Astrocyte (in vitro differentiated cells and primary cell): ENCODE measurements at regions not wholly inside any gene's neighbourhood (a gene's known extent, or its start where the extent isn't known, plus 50 kb on each side); places are given as distances from the start of the nearest gene placed in this dataset.

ENCODE experiments used
- DNase-seq: peaks from one replicate; pipeline ENCODE4 v3.0.0-alpha.2; 2010; ENCODE audit warnings: low read depth
- FAIRE-seq: peaks from 2 replicates; lab custom pipeline; 2011; peaks lifted over from hg19 to GRCh38; lab: Jason Lieb, UNC
- H2AFZ ChIP-seq: 2 replicates; pipeline ENCODE4 v1.6.0; 2012; ENCODE audit warnings: low read depth, low read length, inconsistent platforms
- H3K27ac ChIP-seq: 2 replicates; pipeline ENCODE4 v1.5.1; 2011; ENCODE audit warnings: low read depth, low read length, inconsistent platforms
- H3K27me3 ChIP-seq: 2 replicates; pipeline ENCODE4 v1.6.0; 2011; ENCODE audit warnings: low read length, inconsistent platforms; ENCODE audit not compliant: insufficient read depth
- H3K36me3 ChIP-seq: 2 replicates; pipeline ENCODE4 v1.5.1; 2011; ENCODE audit warnings: low read length, inconsistent platforms; ENCODE audit not compliant: insufficient read depth
- H3K4me1 ChIP-seq: 2 replicates; pipeline ENCODE4 v1.5.1; 2011; ENCODE audit warnings: low read length, inconsistent platforms; ENCODE audit not compliant: insufficient read depth
- H3K4me2 ChIP-seq: 2 replicates; pipeline ENCODE4 v1.6.0; 2012; ENCODE audit warnings: low read length, inconsistent platforms
- H3K4me3 ChIP-seq: 2 replicates; pipeline ENCODE4 v1.5.1; 2011; ENCODE audit warnings: low read depth, mild to moderate bottlenecking, low read length, inconsistent platforms; ENCODE audit not compliant: insufficient read depth
- H3K79me2 ChIP-seq: 2 replicates; pipeline ENCODE4 v1.6.0; 2012; ENCODE audit warnings: mild to moderate bottlenecking, low read length, inconsistent platforms; ENCODE audit not compliant: insufficient read depth
- H3K9ac ChIP-seq: 2 replicates; pipeline ENCODE4 v1.6.0; 2012; ENCODE audit warnings: mild to moderate bottlenecking, low read length, inconsistent platforms
- H3K9me3 ChIP-seq: 2 replicates; pipeline ENCODE4 v1.5.1; 2012; ENCODE audit warnings: low read depth, mild to moderate bottlenecking, low read length, inconsistent platforms; ENCODE audit not compliant: insufficient read depth
- H4K20me1 ChIP-seq: 2 replicates; pipeline ENCODE4 v1.6.0; 2012; ENCODE audit warnings: low read length, inconsistent platforms; ENCODE audit not compliant: insufficient read depth
- H3K27ac Mint-ChIP-seq: one replicate; pipeline ENCODE4 v1.8.0; 2021; ENCODE audit warnings: mild to moderate bottlenecking, mixed read lengths; ENCODE audit not compliant: unreplicated experiment
- H3K27me3 Mint-ChIP-seq: one replicate; pipeline ENCODE4 v1.8.0; 2021; ENCODE audit warnings: low read depth, mixed read lengths; ENCODE audit not compliant: unreplicated experiment
- H3K36me3 Mint-ChIP-seq: one replicate; pipeline ENCODE4 v1.8.0; 2021; ENCODE audit warnings: low read depth, mixed read lengths; ENCODE audit not compliant: unreplicated experiment
- H3K4me1 Mint-ChIP-seq: one replicate; pipeline ENCODE4 v1.8.0; 2021; ENCODE audit warnings: low read depth, mixed read lengths; ENCODE audit not compliant: unreplicated experiment
- H3K4me3 Mint-ChIP-seq: one replicate; pipeline ENCODE4 v1.8.0; 2021; ENCODE audit warnings: mild to moderate bottlenecking, moderate library complexity, mixed read lengths; ENCODE audit not compliant: unreplicated experiment
- H3K9me3 Mint-ChIP-seq: one replicate; pipeline ENCODE4 v1.8.0; 2021; ENCODE audit warnings: mild to moderate bottlenecking, mixed read lengths; ENCODE audit not compliant: unreplicated experiment
- CTCF ChIP-seq: IDR thresholded peaks from 2 replicates; pipeline ENCODE4 v1.5.1; 2011; ENCODE audit warnings: low read depth, mild to moderate bottlenecking, inconsistent platforms, low read length, moderate library complexity; ENCODE audit not compliant: insufficient read depth
- EZH2 ChIP-seq: IDR thresholded peaks from 2 replicates; pipeline ENCODE4 v1.6.1; 2012; ENCODE audit warnings: mild to moderate bottlenecking, low read length, inconsistent platforms; ENCODE audit not compliant: insufficient read depth

- no peak for TF ChIP-seq EZH2
- TF ChIP-seq CTCF, result no peak
- no peak overlapping the region for H2AFZ ChIP-seq
- H3K79me2 ChIP-seq, result no peaks in the 10 kb centered on the region
- no peak overlapping the region for H3K27ac Mint-ChIP-seq
- H3K27ac ChIP-seq, result no peak overlapping the region
- FAIRE-seq (no peak), DNase-seq (no peak)
- H3K9me3 ChIP-seq, result no peaks in the 10 kb centered on the region
- no peak overlapping the region for H3K4me3 ChIP-seq
- H3K27me3 ChIP-seq, result no peaks in the 10 kb centered on the region
- no peak overlapping the region for H3K9ac ChIP-seq
- H3K36me3 ChIP-seq, result no peaks in the 10 kb centered on the region
- H3K9me3 Mint-ChIP-seq, result no peaks in the 10 kb centered on the region
- H4K20me1 ChIP-seq, result no peaks in the 10 kb centered on the region
- H3K4me2 ChIP-seq, result no peak overlapping the region
- no peaks in the 10 kb centered on the region for H3K36me3 Mint-ChIP-seq
- H3K4me1 Mint-ChIP-seq, result peaks cover 1% of the 10 kb centered on the region
- no peaks in the 10 kb centered on the region for H3K27me3 Mint-ChIP-seq
- no peaks in the 10 kb centered on the region for H3K4me1 ChIP-seq
- H3K4me3 Mint-ChIP-seq, result no peak overlapping the region
Measured at GRCh38 chr7:113825832-113826231, 93.0 kb downstream of the PPP1R3A start.

- Mint-ChIP-seq H3K36me3 (no peaks in the 10 kb centered on the region), H3K9me3 (no peaks in the 10 kb centered on the region), H3K27me3 (no peaks in the 10 kb centered on the region), H3K4me1 (peaks cover 1% of the 10 kb centered on the region), H3K4me3 (no peak overlapping the region), H3K27ac (no peak overlapping the region)
- Histone ChIP-seq H3K36me3 (no peaks in the 10 kb centered on the region), H2AFZ (no peak overlapping the region), H3K27ac (no peak overlapping the region), H3K4me1 (peaks cover 2% of the 10 kb centered on the region), H3K79me2 (no peaks in the 10 kb centered on the region), H3K4me2 (no peak overlapping the region), H4K20me1 (no peaks in the 10 kb centered on the region), H3K4me3 (no peak overlapping the region), H3K9ac (no peak overlapping the region), H3K27me3 (no peaks in the 10 kb centered on the region), H3K9me3 (no peaks in the 10 kb centered on the region)
- FAIRE-seq (no peak), DNase-seq (peak; percentile 10)
- no peak for TF ChIP-seq CTCF
- TF ChIP-seq EZH2, result no peak
Measured at GRCh38 chr7:113824117-113824823, 94.5 kb downstream of the PPP1R3A start.

- DNase-seq, result peak; percentile 13
- H3K4me2 ChIP-seq, result peak overlapping the region; percentile 49
- no peak overlapping the region for H3K4me3 ChIP-seq
- Mint-ChIP-seq H3K36me3 (no peaks in the 10 kb centered on the region), H3K4me1 (peaks cover 1% of the 10 kb centered on the region), H3K27ac (peak overlapping the region; percentile 41), H3K4me3 (no peak overlapping the region), H3K9me3 (no peaks in the 10 kb centered on the region), H3K27me3 (no peaks in the 10 kb centered on the region)
- no peak overlapping the region for H3K9ac ChIP-seq
- H3K9me3 ChIP-seq, result no peaks in the 10 kb centered on the region
- no peak overlapping the region for H3K27ac ChIP-seq
- no peaks in the 10 kb centered on the region for H4K20me1 ChIP-seq
- no peaks in the 10 kb centered on the region for H3K27me3 ChIP-seq
- H2AFZ ChIP-seq, result no peak overlapping the region
- peaks cover 4% of the 10 kb centered on the region for H3K4me1 ChIP-seq
- no peak for TF ChIP-seq EZH2
- no peak for TF ChIP-seq CTCF
- no peaks in the 10 kb centered on the region for H3K36me3 ChIP-seq
- H3K79me2 ChIP-seq, result no peaks in the 10 kb centered on the region
- FAIRE-seq, result no peak
Measured at GRCh38 chr7:113819474-113819873, 99.3 kb downstream of the PPP1R3A start.
